GM21390 (cell line): ENCODE measurements at regions not wholly inside any gene's neighbourhood (a gene's known extent, or its start where the extent isn't known, plus 50 kb on each side); places are given as distances from the start of the nearest gene placed in this dataset.

Experiments used
- ATAC-seq: cut with Tn5 transposase; IDR thresholded peaks from one replicate; pipeline ENCODE4 v1.9.1; 2021; ENCODE audit not compliant: unreplicated experiment

- ATAC-seq: no peak
These were observed 58.4 kb downstream of the SLC25A47 start for GRCh38 chr14:100381395-100382105.

- no peak for ATAC-seq
These were observed 58.9 kb downstream of the SLC25A47 start for GRCh38 chr14:100382106-100382455.

- ATAC-seq: no peak
These were observed 60.6 kb downstream of the SLC25A47 start for GRCh38 chr14:100383727-100384158.

GRCh38 chr14:100384277-100384676 lies 61.1 kb downstream of the SLC25A47 start:
- ATAC-seq: no peak

- ATAC-seq: no peak
These were observed 62.0 kb downstream of the SLC25A47 start for GRCh38 chr14:100384819-100385813.

- no peak for ATAC-seq
These were observed 63.0 kb downstream of the SLC25A47 start for GRCh38 chr14:100386121-100386520.

GRCh38 chr14:100386846-100387245 lies 63.7 kb downstream of the SLC25A47 start:
- no peak for ATAC-seq

- no peak for ATAC-seq
These were observed 64.3 kb downstream of the SLC25A47 start for GRCh38 chr14:100387450-100387849.

GRCh38 chr14:100388103-100389054 lies 65.2 kb downstream of the SLC25A47 start:
- no peak for ATAC-seq

- ATAC-seq: no peak
These were observed 66.5 kb downstream of the SLC25A47 start for GRCh38 chr14:100389497-100390104.

GRCh38 chr14:100391173-100391572 lies 68.0 kb downstream of the SLC25A47 start:
- no peak for ATAC-seq

GRCh38 chr14:100391724-100392123 lies 68.6 kb downstream of the SLC25A47 start:
- no peak for ATAC-seq

- ATAC-seq: no peak
These were observed 69.2 kb downstream of the SLC25A47 start for GRCh38 chr14:100392356-100392755.

GRCh38 chr14:100393362-100393761 lies 70.2 kb downstream of the SLC25A47 start:
- ATAC-seq: no peak

GRCh38 chr14:100393906-100394732 lies 71.0 kb downstream of the SLC25A47 start:
- ATAC-seq: no peak

GRCh38 chr14:100394886-100395672 lies 71.9 kb downstream of the SLC25A47 start:
- no peak for ATAC-seq

GRCh38 chr14:100396266-100396795 lies 73.2 kb downstream of the SLC25A47 start:
- ATAC-seq: no peak

- no peak for ATAC-seq
These were observed 73.9 kb downstream of the SLC25A47 start for GRCh38 chr14:100397005-100397404.

GRCh38 chr14:100398044-100398443 lies 74.9 kb downstream of the SLC25A47 start:
- ATAC-seq: no peak
